GM18951 (cell line): ENCODE measurements at regions not wholly inside any gene's neighbourhood (a gene's known extent, or its start where the extent isn't known, plus 50 kb on each side); places are given as distances from the start of the nearest gene placed in this dataset.

ENCODE experiments used
- POLR2A ChIP-seq: IDR thresholded peaks from 4 replicates; pipeline ENCODE4 v1.6.1; 2011; ENCODE audit warnings: mild to moderate bottlenecking; ENCODE audit not compliant: insufficient read length, insufficient read depth; ENCODE audit errors: extremely low read depth
- in situ Hi-C: fragments of 300-500 bp; cut with MboI; formaldehyde crosslinking; loops from one replicate; pipeline ENCODE4 v1.12.0; 2022; ENCODE audit warnings: low sequenced_read_pairs, mixed read lengths, inconsistent platforms; ENCODE audit not compliant: unreplicated experiment

- in situ Hi-C loops, result no loop called here
Observed at GRCh38 chr6:154590756-154591155, 80.3 kb upstream of the CNKSR3 start.

GRCh38 chr6:154591234-154591633 is 80.7 kb upstream of the CNKSR3 start:
- in situ Hi-C loops, result no loop called here
- TF ChIP-seq POLR2A, result no peak

More at GRCh38 chr6:154590756-154591155, 80.3 kb upstream of the CNKSR3 start:
- TF ChIP-seq POLR2A, result no peak

GRCh38 chr6:154592199-154592860 is 81.8 kb upstream of the CNKSR3 start:
- in situ Hi-C loops, result no loop called here
- TF ChIP-seq POLR2A, result no peak

GRCh38 chr6:154593122-154593521 is 82.6 kb upstream of the CNKSR3 start:
- TF ChIP-seq POLR2A, result no peak
- in situ Hi-C loops, result no loop called here

GRCh38 chr6:154594496-154595198 is 84.2 kb upstream of the CNKSR3 start:
- in situ Hi-C loops, result no loop called here

GRCh38 chr6:154595538-154595937 is 85.1 kb upstream of the CNKSR3 start:
- in situ Hi-C loops, result no loop called here
- TF ChIP-seq POLR2A, result no peak

More at GRCh38 chr6:154594496-154595198, 84.2 kb upstream of the CNKSR3 start:
- no peak for TF ChIP-seq POLR2A

GRCh38 chr6:154596009-154596408 is 85.5 kb upstream of the CNKSR3 start:
- in situ Hi-C loops, result no loop called here
- TF ChIP-seq POLR2A, result no peak

GRCh38 chr6:154596701-154597100 is 86.2 kb upstream of the CNKSR3 start:
- no peak for TF ChIP-seq POLR2A
- in situ Hi-C loops, result no loop called here

- TF ChIP-seq POLR2A, result no peak
- in situ Hi-C loops, result no loop called here
Observed at GRCh38 chr6:154598399-154598798, 87.9 kb upstream of the CNKSR3 start.

GRCh38 chr6:154602296-154602695 is 91.8 kb upstream of the CNKSR3 start:
- no peak for TF ChIP-seq POLR2A
- in situ Hi-C loops, result no loop called here

GRCh38 chr6:154602708-154603107 is 92.2 kb upstream of the CNKSR3 start:
- TF ChIP-seq POLR2A, result no peak
- in situ Hi-C loops, result no loop called here

GRCh38 chr6:154604119-154604518 is 93.6 kb upstream of the CNKSR3 start:
- no peak for TF ChIP-seq POLR2A
- in situ Hi-C loops, result no loop called here

- no peak for TF ChIP-seq POLR2A
- in situ Hi-C loops, result no loop called here
Observed at GRCh38 chr6:154605178-154605881, 94.8 kb upstream of the CNKSR3 start.
